ENCODE measurements at regions not wholly inside any gene's neighbourhood (a gene's known extent, or its start where the extent isn't known, plus 50 kb on each side); places are given as distances from the start of the nearest gene placed in this dataset.

DNA sequence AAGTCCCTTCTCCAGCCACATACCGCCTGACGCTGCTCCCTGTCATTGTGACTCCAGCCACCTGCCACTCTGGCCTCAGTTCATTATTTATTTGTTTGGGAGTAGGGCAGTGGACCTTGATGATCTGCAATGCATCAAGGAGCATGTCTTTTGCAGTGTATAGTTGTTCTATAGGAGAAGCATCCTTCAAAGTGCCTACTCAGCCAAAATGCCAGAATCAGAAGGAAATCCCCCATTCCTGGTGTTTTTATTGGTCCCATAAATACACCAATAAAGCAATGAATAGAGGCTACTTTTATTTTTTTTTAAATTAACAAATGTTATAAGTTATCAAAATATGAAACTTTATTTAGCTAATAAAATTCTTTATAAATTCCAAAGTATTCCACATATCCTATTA lies 123.8 kb upstream of the NSMCE3 start:
- Histone ChIP-seq H3K9me1 (ENCODE audit: insufficient read depth, low read length) (no peaks in the 10 kb centered on the region), H3K4me2 (ENCODE audit: low read depth, low read length) (no peak overlapping the region), H3K79me1 (ENCODE audit: low read depth in 1 of 2, low read length in 2 of 2) (no peaks in the 10 kb centered on the region), H2AK5ac (ENCODE audit: low read depth, low read length) (no peak overlapping the region), H2BK20ac (ENCODE audit: low read depth, low read length) (no peak overlapping the region), H2AFZ (replicated peaks; ENCODE audit: low read length, poor library complexity) (no peak overlapping the region), H2BK120ac (ENCODE audit: low read depth, low read length) (no peak overlapping the region), H3K4me1 (ENCODE audit: control insufficient read depth, insufficient read depth, low read length) (no peaks in the 10 kb centered on the region), H3K27me3 (ENCODE audit: control insufficient read depth, insufficient read depth, low read length) (no peaks in the 10 kb centered on the region), H3K14ac (replicated peaks; ENCODE audit: low read depth, low read length) (no peak overlapping the region), H4K91ac (ENCODE audit: insufficient read depth, low read depth, low read length) (no peak overlapping the region), H4K8ac (ENCODE audit: low read depth in 2 of 2, low read length in 2 of 2) (no peak overlapping the region), H3K56ac (ENCODE audit: extremely low read depth, insufficient read depth, low read length) (no peak overlapping the region), H3K4me3 (ENCODE audit: insufficient read depth, low read depth, low read length) (no peak overlapping the region), H3K9me3 (ENCODE audit: control insufficient read depth, insufficient read depth, low read length) (no peaks in the 10 kb centered on the region), H2BK5ac (ENCODE audit: low read depth, low read length, poor library complexity, severe bottlenecking) (no peak overlapping the region), H3K23ac (ENCODE audit: low read depth, low read length) (no peak overlapping the region), H3K27ac (ENCODE audit: insufficient read depth, low read length) (no peak overlapping the region), H3K18ac (ENCODE audit: low read depth, low read length) (no peak overlapping the region), H3K9ac (ENCODE audit: low read depth, low read length) (no peak overlapping the region), H2BK15ac (ENCODE audit: low read depth, low read length) (no peak overlapping the region), H4K20me1 (ENCODE audit: insufficient read depth, low read length) (no peaks in the 10 kb centered on the region), H3K4ac (ENCODE audit: low read depth, low read length) (no peak overlapping the region), H4K5ac (ENCODE audit: low read depth, low read length) (no peak overlapping the region), H2AK9ac (replicated peaks; ENCODE audit: low read depth, low read length, poor library complexity) (no peak overlapping the region), H3K36me3 (ENCODE audit: control insufficient read depth, insufficient read depth, low read length) (no peaks in the 10 kb centered on the region)
- ChIA-PET POLR2A (ENCODE audit: unreplicated experiment) (no interaction called here), CTCF (no interaction called here)
- no peak for DNase-seq
- dilution Hi-C loops (cut with HindIII; ENCODE audit: low sequenced_read_pairs, unreplicated experiment) = no loop called here
- no peak for ATAC-seq (ENCODE audit: low read depth)
- in situ Hi-C loops (cut with MboI; ENCODE audit: low sequenced_read_pairs) = no loop called here
- no TSS peak for BruUV-seq (replicated peaks)
- no CpG with 5 or more reads among the region's 2 CpGs for WGBS, 2 experiments (ENCODE audit: extremely low coverage in 2 of 2, insufficient read length in 1 of 2)
- intact Hi-C loops (cut with micrococcal nuclease) = no loop called here
- TF ChIP-seq, protein P1, sequence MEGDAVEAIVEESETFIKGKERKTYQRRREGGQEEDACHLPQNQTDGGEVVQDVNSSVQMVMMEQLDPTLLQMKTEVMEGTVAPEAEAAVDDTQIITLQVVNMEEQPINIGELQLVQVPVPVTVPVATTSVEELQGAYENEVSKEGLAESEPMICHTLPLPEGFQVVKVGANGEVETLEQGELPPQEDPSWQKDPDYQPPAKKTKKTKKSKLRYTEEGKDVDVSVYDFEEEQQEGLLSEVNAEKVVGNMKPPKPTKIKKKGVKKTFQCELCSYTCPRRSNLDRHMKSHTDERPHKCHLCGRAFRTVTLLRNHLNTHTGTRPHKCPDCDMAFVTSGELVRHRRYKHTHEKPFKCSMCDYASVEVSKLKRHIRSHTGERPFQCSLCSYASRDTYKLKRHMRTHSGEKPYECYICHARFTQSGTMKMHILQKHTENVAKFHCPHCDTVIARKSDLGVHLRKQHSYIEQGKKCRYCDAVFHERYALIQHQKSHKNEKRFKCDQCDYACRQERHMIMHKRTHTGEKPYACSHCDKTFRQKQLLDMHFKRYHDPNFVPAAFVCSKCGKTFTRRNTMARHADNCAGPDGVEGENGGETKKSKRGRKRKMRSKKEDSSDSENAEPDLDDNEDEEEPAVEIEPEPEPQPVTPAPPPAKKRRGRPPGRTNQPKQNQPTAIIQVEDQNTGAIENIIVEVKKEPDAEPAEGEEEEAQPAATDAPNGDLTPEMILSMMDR (conservative IDR thresholded peaks at IDR 0.05; ENCODE audit: low read depth, low read length) = no peak
- TF ChIP-seq, protein P2, sequence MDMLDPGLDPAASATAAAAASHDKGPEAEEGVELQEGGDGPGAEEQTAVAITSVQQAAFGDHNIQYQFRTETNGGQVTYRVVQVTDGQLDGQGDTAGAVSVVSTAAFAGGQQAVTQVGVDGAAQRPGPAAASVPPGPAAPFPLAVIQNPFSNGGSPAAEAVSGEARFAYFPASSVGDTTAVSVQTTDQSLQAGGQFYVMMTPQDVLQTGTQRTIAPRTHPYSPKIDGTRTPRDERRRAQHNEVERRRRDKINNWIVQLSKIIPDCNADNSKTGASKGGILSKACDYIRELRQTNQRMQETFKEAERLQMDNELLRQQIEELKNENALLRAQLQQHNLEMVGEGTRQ (IDR thresholded peaks at IDR 0.05; ENCODE audit: low read depth, low read length) = no peak
- TF ChIP-seq MAZ (IDR thresholded peaks at IDR 0.05; ENCODE audit: borderline replicate concordance, low read depth, low read length) (no peak), NFE2L2 (IDR thresholded peaks at IDR 0.05; ENCODE audit: low read depth, low read length) (no peak), BHLHE40 (IDR thresholded peaks at IDR 0.05; ENCODE audit: low read depth, low read length) (no peak), CEBPB (IDR thresholded peaks at IDR 0.05; ENCODE audit: low read depth, low read length) (no peak), FOS (IDR thresholded peaks at IDR 0.05; ENCODE audit: low read depth, low read length) (no peak), RFX5 (IDR thresholded peaks at IDR 0.05; ENCODE audit: low read depth, low read length) (no peak), MAFK (IDR thresholded peaks at IDR 0.05; ENCODE audit: low read depth, low read length) (no peak)
